ENCODE measurements at regions not wholly inside any gene's neighbourhood (a gene's known extent, or its start where the extent isn't known, plus 50 kb on each side); places are given as distances from the start of the nearest gene placed in this dataset.
A peak's percentile ranks its signal among the peaks of the same experiment; 100 is the strongest.

GRCh38 chr22:27136596-27136995 is 479.2 kb downstream of the MIAT start:
- Histone ChIP-seq H2BK120ac (ENCODE audit: low read depth, low read length) (no peak overlapping the region), H3K23ac (ENCODE audit: low read length in 2 of 2) (no peak overlapping the region), H3K4me2 (ENCODE audit: low read length, poor library complexity, severe bottlenecking) (no peak overlapping the region), H3K18ac (ENCODE audit: low read depth in 1 of 2, low read length in 2 of 2) (peak overlapping the region in 1 of 2 experiments; percentile 46), H3K9me3 (ENCODE audit: control insufficient read depth, low read length) (peaks cover 12% of the 10 kb centered on the region), H4K91ac (ENCODE audit: low read length) (peak overlapping the region; percentile 19), H3K27me3 (ENCODE audit: control insufficient read depth in 1 of 2, insufficient read depth in 1 of 2, low read length in 2 of 2) (peaks cover 0 to 44% of the 10 kb centered on the region in 2 experiments), H3K9ac (ENCODE audit: low read length) (no peak overlapping the region), H2BK5ac (ENCODE audit: low read depth, low read length, poor library complexity, severe bottlenecking) (peak overlapping the region; percentile 32), H3K4me1 (ENCODE audit: control insufficient read depth, insufficient read depth, low read depth, low read length) (peaks cover 30% of the 10 kb centered on the region), H2BK15ac (ENCODE audit: low read depth, poor library complexity, severe bottlenecking) (no peak overlapping the region), H3K79me1 (replicated peaks; ENCODE audit: low read length, poor library complexity, severe bottlenecking) (no peaks in the 10 kb centered on the region), H2BK12ac (ENCODE audit: low read length in 2 of 2) (peak overlapping the region; percentile 6 to 61), H3K4ac (ENCODE audit: low read depth in 1 of 2, low read length in 2 of 2) (peak overlapping the region in 1 of 2 experiments; percentile 38), H3K4me3 (ENCODE audit: insufficient read depth in 1 of 2, low read depth in 1 of 2, low read length in 2 of 2) (no peak overlapping the region), H2AK5ac (ENCODE audit: low read length, severe bottlenecking) (peak overlapping the region; percentile 94), H2AFZ (ENCODE audit: low read depth, low read length) (no peak overlapping the region), H3K36me3 (ENCODE audit: control insufficient read depth in 1 of 2, insufficient read depth in 2 of 2, low read depth in 1 of 2, low read length in 2 of 2) (no peaks in the 10 kb centered on the region), H4K8ac (ENCODE audit: low read length) (no peak overlapping the region), H3K27ac (ENCODE audit: low read length, poor library complexity, severe bottlenecking) (no peak overlapping the region), H3K14ac (ENCODE audit: low read length in 2 of 2) (no peak overlapping the region)
- no peak for DNase-seq
- WGBS, result 100% methylated on average over 2 of the region's 2 CpGs

GRCh38 chr22:27137871-27138337 is 480.5 kb downstream of the MIAT start:
- no peak overlapping the region for H2BK15ac ChIP-seq (ENCODE audit: low read depth, poor library complexity, severe bottlenecking)

GRCh38 chr22:27138471-27138870 is 481.1 kb downstream of the MIAT start:
- no peak overlapping the region for H3K9ac ChIP-seq (ENCODE audit: low read length)
- H2BK12ac ChIP-seq (ENCODE audit: low read length in 2 of 2), result peak overlapping the region in 1 of 2 experiments; percentile 97

More at GRCh38 chr22:27137871-27138337, 480.5 kb downstream of the MIAT start:
- Histone ChIP-seq H3K4me3 (ENCODE audit: insufficient read depth in 1 of 2, low read depth in 1 of 2, low read length in 2 of 2) (no peak overlapping the region), H2BK5ac (ENCODE audit: low read depth, low read length, poor library complexity, severe bottlenecking) (no peak overlapping the region), H3K4me2 (ENCODE audit: low read length, poor library complexity, severe bottlenecking) (no peak overlapping the region), H2BK120ac (ENCODE audit: low read depth, low read length) (peak overlapping the region; percentile 11), H3K4me1 (ENCODE audit: control insufficient read depth, insufficient read depth, low read depth, low read length) (peaks cover 30% of the 10 kb centered on the region), H3K9ac (ENCODE audit: low read length) (no peak overlapping the region), H3K79me1 (replicated peaks; ENCODE audit: low read length, poor library complexity, severe bottlenecking) (no peaks in the 10 kb centered on the region), H2AFZ (ENCODE audit: low read depth, low read length) (no peak overlapping the region), H3K4ac (ENCODE audit: low read depth in 1 of 2, low read length in 2 of 2) (peak overlapping the region; percentile 61 to 75), H3K23ac (ENCODE audit: low read length in 2 of 2) (no peak overlapping the region), H4K91ac (ENCODE audit: low read length) (peak overlapping the region; percentile 59), H3K9me3 (ENCODE audit: control insufficient read depth, low read length) (peaks cover 12% of the 10 kb centered on the region), H3K18ac (ENCODE audit: low read depth in 1 of 2, low read length in 2 of 2) (peak overlapping the region; percentile 24 to 97), H2AK5ac (ENCODE audit: low read length, severe bottlenecking) (peak overlapping the region; percentile 76), H4K8ac (ENCODE audit: low read length) (no peak overlapping the region), H3K36me3 (ENCODE audit: control insufficient read depth in 1 of 2, insufficient read depth in 2 of 2, low read depth in 1 of 2, low read length in 2 of 2) (no peaks in the 10 kb centered on the region), H3K27ac (ENCODE audit: low read length, poor library complexity, severe bottlenecking) (no peak overlapping the region), H3K14ac (ENCODE audit: low read length in 2 of 2) (peak overlapping the region in 1 of 2 experiments; percentile 68), H2BK12ac (ENCODE audit: low read length in 2 of 2) (peak overlapping the region; percentile 56 to 97), H3K27me3 (ENCODE audit: control insufficient read depth in 1 of 2, insufficient read depth in 1 of 2, low read length in 2 of 2) (peaks cover 0 to 47% of the 10 kb centered on the region in 2 experiments)
- WGBS, result 80% methylated on average over 13 of the region's 13 CpGs
- no peak for DNase-seq

GRCh38 chr22:27139935-27140511 is 482.6 kb downstream of the MIAT start:
- Histone ChIP-seq H3K27ac (ENCODE audit: low read length, poor library complexity, severe bottlenecking) (peak overlapping the region; percentile 35), H3K23ac (ENCODE audit: low read length in 2 of 2) (no peak overlapping the region), H3K14ac (ENCODE audit: low read length in 2 of 2) (no peak overlapping the region), H2BK5ac (ENCODE audit: low read depth, low read length, poor library complexity, severe bottlenecking) (peak overlapping the region; percentile 53), H3K27me3 (ENCODE audit: control insufficient read depth in 1 of 2, insufficient read depth in 1 of 2, low read length in 2 of 2) (peaks cover 0 to 58% of the 10 kb centered on the region in 2 experiments), H2BK120ac (ENCODE audit: low read depth, low read length) (peak overlapping the region; percentile 19), H2BK12ac (ENCODE audit: low read length in 2 of 2) (peak overlapping the region; percentile 49 to 89), H3K4me1 (ENCODE audit: control insufficient read depth, insufficient read depth, low read depth, low read length) (peaks cover 16% of the 10 kb centered on the region), H2AK5ac (ENCODE audit: low read length, severe bottlenecking) (peak overlapping the region; percentile 57), H2BK15ac (ENCODE audit: low read depth, poor library complexity, severe bottlenecking) (no peak overlapping the region), H3K79me1 (replicated peaks; ENCODE audit: low read length, poor library complexity, severe bottlenecking) (no peaks in the 10 kb centered on the region), H3K36me3 (ENCODE audit: control insufficient read depth in 1 of 2, insufficient read depth in 2 of 2, low read depth in 1 of 2, low read length in 2 of 2) (no peaks in the 10 kb centered on the region), H3K9ac (ENCODE audit: low read length) (no peak overlapping the region), H3K4ac (ENCODE audit: low read depth in 1 of 2, low read length in 2 of 2) (no peak overlapping the region), H3K4me3 (ENCODE audit: insufficient read depth in 1 of 2, low read depth in 1 of 2, low read length in 2 of 2) (no peak overlapping the region), H3K18ac (ENCODE audit: low read depth in 1 of 2, low read length in 2 of 2) (peak overlapping the region; percentile 46), H4K8ac (ENCODE audit: low read length) (no peak overlapping the region), H2AFZ (ENCODE audit: low read depth, low read length) (no peak overlapping the region), H3K9me3 (ENCODE audit: control insufficient read depth, low read length) (peaks cover 12% of the 10 kb centered on the region), H4K91ac (ENCODE audit: low read length) (peak overlapping the region; percentile 34), H3K4me2 (ENCODE audit: low read length, poor library complexity, severe bottlenecking) (no peak overlapping the region)
- 5% methylated on average over 11 of the region's 11 CpGs for WGBS
- peak; percentile 94 for DNase-seq

More at GRCh38 chr22:27138471-27138870, 481.1 kb downstream of the MIAT start:
- no peak overlapping the region for H4K91ac ChIP-seq (ENCODE audit: low read length)
- H3K27me3 ChIP-seq (ENCODE audit: control insufficient read depth in 1 of 2, insufficient read depth in 1 of 2, low read length in 2 of 2), result peaks cover 0 to 52% of the 10 kb centered on the region in 2 experiments
- peak overlapping the region in 1 of 2 experiments; percentile 97 for H3K18ac ChIP-seq (ENCODE audit: low read depth in 1 of 2, low read length in 2 of 2)
- no peak overlapping the region for H2BK120ac ChIP-seq (ENCODE audit: low read depth, low read length)
- no peak overlapping the region for H2AFZ ChIP-seq (ENCODE audit: low read depth, low read length)
- H3K79me1 ChIP-seq (replicated peaks; ENCODE audit: low read length, poor library complexity, severe bottlenecking), result no peaks in the 10 kb centered on the region
- no peak overlapping the region for H4K8ac ChIP-seq (ENCODE audit: low read length)
- no peak overlapping the region for H2BK15ac ChIP-seq (ENCODE audit: low read depth, poor library complexity, severe bottlenecking)
- H3K14ac ChIP-seq (ENCODE audit: low read length in 2 of 2), result no peak overlapping the region
- no peak overlapping the region for H3K4me2 ChIP-seq (ENCODE audit: low read length, poor library complexity, severe bottlenecking)
- H3K36me3 ChIP-seq (ENCODE audit: control insufficient read depth in 1 of 2, insufficient read depth in 2 of 2, low read depth in 1 of 2, low read length in 2 of 2), result no peaks in the 10 kb centered on the region
- DNase-seq, result no peak
- H2BK5ac ChIP-seq (ENCODE audit: low read depth, low read length, poor library complexity, severe bottlenecking), result no peak overlapping the region
- no peak overlapping the region for H3K4me3 ChIP-seq (ENCODE audit: insufficient read depth in 1 of 2, low read depth in 1 of 2, low read length in 2 of 2)
- WGBS, result 94% methylated on average over 7 of the region's 7 CpGs
- peak overlapping the region in 1 of 2 experiments; percentile 75 for H3K4ac ChIP-seq (ENCODE audit: low read depth in 1 of 2, low read length in 2 of 2)
- H2AK5ac ChIP-seq (ENCODE audit: low read length, severe bottlenecking), result peak overlapping the region; percentile 55
- no peak overlapping the region for H3K23ac ChIP-seq (ENCODE audit: low read length in 2 of 2)
- H3K27ac ChIP-seq (ENCODE audit: low read length, poor library complexity, severe bottlenecking), result no peak overlapping the region
- peaks cover 27% of the 10 kb centered on the region for H3K4me1 ChIP-seq (ENCODE audit: control insufficient read depth, insufficient read depth, low read depth, low read length)
- H3K9me3 ChIP-seq (ENCODE audit: control insufficient read depth, low read length), result peaks cover 12% of the 10 kb centered on the region
